HG02981 (cell line): ENCODE measurements at regions not wholly inside any gene's neighbourhood (a gene's known extent, or its start where the extent isn't known, plus 50 kb on each side); places are given as distances from the start of the nearest gene placed in this dataset.
"Not testable (repeated sequence)": the region's sequence is repeated elsewhere in the genome, so short reads cannot be mapped to it uniquely, and the experiment has no call there.

ENCODE experiments used
- ATAC-seq: cut with Tn5 transposase; IDR thresholded peaks from one replicate; pipeline ENCODE4 v1.9.1; 2021; ENCODE audit warnings: mild to moderate bottlenecking, moderate library complexity; ENCODE audit not compliant: unreplicated experiment

GRCh38 chr11:60592601-60593000 lies 77.4 kb downstream of the MS4A13 start:
- no peak for ATAC-seq

GRCh38 chr11:60594998-60595642 lies 79.9 kb downstream of the MS4A13 start:
- ATAC-seq: no peak

DNA sequence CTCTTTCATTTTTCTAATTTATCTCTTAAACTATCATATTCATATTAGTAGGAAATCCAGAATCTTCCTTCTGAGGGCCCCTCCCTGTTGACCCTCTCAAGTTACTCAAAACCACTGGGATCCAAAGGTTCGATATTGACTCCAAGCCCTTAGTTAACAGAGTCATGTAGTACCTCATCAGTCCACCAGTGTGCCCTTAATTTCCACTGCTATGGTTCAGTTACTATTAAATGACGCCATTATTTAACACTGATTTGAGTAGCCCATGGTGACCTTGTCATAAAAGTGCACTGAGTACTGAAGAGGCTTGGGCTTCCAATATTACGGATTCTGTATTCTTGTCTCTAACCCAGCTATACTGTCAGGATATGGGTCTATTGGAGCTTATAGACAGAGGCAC lies 91.9 kb upstream of the MS4A8 start:
- ATAC-seq: no peak

- no peak for ATAC-seq
These were observed 89.8 kb upstream of the MS4A8 start for GRCh38 chr11:60609632-60610031.

GRCh38 chr11:60610702-60611101 lies 88.7 kb upstream of the MS4A8 start:
- ATAC-seq: no peak

- no peak for ATAC-seq
These were observed 83.9 kb upstream of the MS4A8 start for GRCh38 chr11:60615497-60615896.

DNA sequence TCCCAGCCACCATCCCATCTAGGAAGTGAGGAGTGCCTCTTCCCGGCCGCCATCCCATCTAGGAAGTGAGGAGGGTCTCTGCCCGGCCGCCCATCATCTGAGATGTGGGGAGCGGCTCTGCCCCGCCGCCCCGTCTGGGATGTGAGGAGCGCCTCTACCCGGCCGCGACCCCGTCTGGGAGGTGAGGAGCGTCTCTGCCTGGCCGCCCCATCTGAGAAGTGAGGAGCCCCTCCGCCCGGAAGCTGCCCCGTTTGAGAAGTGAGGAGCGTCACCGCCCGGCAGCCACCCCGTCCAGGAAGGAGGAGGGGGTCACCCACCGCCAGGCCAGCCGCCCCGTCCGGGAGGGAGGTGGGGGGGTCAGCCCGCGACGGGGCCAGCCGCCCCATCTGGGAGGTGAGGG lies 77.5 kb upstream of the MS4A8 start:
- not testable (repeated sequence) for ATAC-seq

GRCh38 chr11:60622776-60623175 lies 76.6 kb upstream of the MS4A8 start:
- not testable (repeated sequence) for ATAC-seq

DNA sequence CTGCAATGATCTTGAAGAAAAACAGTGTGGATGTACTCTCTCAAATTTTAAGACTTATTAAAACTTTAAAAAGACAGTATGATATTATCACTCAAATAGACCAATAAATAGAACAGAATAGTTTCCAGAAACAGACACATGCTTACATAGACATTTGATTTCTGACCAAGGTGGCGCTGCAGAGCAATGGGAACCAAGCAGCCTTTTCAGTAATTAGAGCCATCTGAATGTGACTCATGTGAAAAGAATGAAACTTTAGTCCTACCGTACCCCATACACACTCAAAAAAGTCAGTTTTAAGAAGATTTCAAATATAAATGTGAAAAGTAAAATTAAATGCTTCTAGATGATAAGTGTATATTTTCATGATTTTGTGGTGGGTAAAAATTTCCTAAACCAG lies 74.2 kb upstream of the MS4A8 start:
- ATAC-seq: no peak

GRCh38 chr11:60629399-60629798 lies 70.0 kb upstream of the MS4A8 start:
- no peak for ATAC-seq

- ATAC-seq: no peak
These were observed 67.5 kb upstream of the MS4A8 start for GRCh38 chr11:60631944-60632343.

GRCh38 chr11:60633645-60634044 lies 65.8 kb upstream of the MS4A8 start:
- peak; percentile 46 for ATAC-seq

DNA sequence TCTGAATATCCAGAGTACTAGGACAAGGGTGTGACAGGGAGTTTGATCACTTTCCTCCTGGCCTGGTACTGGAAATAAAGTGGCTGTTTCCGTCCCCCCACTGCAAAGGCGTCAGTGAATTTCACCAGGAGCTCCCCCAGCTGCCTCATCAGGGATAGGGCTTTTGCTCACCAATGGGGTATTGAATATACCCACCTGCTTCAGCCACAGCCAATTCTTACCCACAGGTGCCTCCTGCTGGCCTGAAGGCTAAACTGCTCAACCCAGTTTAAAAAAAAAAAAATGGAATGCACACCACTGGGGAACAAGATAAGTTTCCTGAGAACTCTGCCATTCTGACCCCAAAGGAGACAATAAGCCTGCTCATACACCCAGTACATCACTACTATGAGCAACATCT lies 65.3 kb upstream of the MS4A8 start:
- ATAC-seq: peak; percentile 28

DNA sequence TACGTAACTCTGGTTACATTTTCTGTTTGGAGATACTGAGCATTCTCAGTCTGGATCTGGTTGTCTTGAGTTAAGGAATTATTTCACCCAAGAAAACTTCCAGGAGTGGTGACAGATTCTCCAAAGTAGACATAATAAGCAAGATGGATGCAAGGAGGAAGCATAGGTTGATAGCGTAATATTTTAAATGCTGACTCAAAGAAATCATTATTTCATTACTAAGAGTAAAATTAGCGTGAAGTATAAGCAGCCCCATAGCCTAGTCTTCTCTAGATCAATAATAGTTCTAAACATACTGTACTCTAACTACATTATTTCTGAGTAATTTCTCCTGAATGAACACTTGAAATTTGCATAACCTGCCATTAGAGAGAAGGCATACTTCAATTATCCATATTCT lies 57.5 kb upstream of the MS4A8 start:
- no peak for ATAC-seq

GRCh38 chr11:60647087-60647486 lies 52.3 kb upstream of the MS4A8 start:
- no peak for ATAC-seq
